ENCODE measurements at regions not wholly inside any gene's neighbourhood (a gene's known extent, or its start where the extent isn't known, plus 50 kb on each side); places are given as distances from the start of the nearest gene placed in this dataset.

DNA sequence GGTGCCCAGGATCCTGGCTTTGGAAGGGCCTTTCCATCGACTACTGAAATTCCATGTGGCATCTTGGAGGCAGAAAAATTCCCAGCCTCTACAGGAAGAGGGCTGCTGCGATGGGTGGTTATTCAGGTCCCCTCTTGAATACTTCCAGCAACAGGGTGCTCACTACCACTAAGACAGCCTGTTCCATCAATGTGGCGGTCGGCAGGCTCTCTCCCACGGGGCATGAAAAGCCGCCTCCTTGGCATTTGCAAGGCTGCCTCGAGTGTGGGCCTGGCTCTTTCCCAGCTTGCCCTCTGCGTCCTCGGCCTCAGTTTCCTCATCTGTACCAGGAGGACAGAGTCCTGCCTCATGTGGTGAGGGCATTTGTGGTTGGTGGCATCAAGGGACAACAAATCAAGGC, 62.4 kb downstream of the ADRA2C start:
- TF ChIP-seq MXI1 (conservative IDR thresholded peaks at IDR 0.05; ENCODE audit: poor library complexity, severe bottlenecking): no peak
- no peak for TF ChIP-seq EZH2 (IDR thresholded peaks at IDR 0.05; ENCODE audit: borderline replicate concordance, insufficient read depth, low read length, poor library complexity, severe bottlenecking)
- Histone ChIP-seq H3F3A (ENCODE audit: insufficient read depth, low read length, poor library complexity, severe bottlenecking) (no peaks in the 10 kb centered on the region), H3K79me2 (replicated peaks; ENCODE audit: insufficient read depth, low read length) (no peaks in the 10 kb centered on the region), H3K9ac (ENCODE audit: low read length) (no peak overlapping the region), H3K36me3 (ENCODE audit: insufficient read depth, low read length) (no peaks in the 10 kb centered on the region), H4K20me1 (ENCODE audit: insufficient read depth) (no peaks in the 10 kb centered on the region), H3K9me2 (ENCODE audit: insufficient read depth, low read length) (no peaks in the 10 kb centered on the region), H3K9me3 (ENCODE audit: low read length) (no peaks in the 10 kb centered on the region), H3K4me3 (ENCODE audit: low read length) (no peak overlapping the region), H3K27ac (ENCODE audit: low read length) (no peak overlapping the region), H3K27me3 (ENCODE audit: insufficient read depth, low read depth, low read length) (no peaks in the 10 kb centered on the region), H3K4me2 (ENCODE audit: low read length) (no peak overlapping the region), H2AFZ (ENCODE audit: low read depth, low read length) (no peak overlapping the region)

DNA sequence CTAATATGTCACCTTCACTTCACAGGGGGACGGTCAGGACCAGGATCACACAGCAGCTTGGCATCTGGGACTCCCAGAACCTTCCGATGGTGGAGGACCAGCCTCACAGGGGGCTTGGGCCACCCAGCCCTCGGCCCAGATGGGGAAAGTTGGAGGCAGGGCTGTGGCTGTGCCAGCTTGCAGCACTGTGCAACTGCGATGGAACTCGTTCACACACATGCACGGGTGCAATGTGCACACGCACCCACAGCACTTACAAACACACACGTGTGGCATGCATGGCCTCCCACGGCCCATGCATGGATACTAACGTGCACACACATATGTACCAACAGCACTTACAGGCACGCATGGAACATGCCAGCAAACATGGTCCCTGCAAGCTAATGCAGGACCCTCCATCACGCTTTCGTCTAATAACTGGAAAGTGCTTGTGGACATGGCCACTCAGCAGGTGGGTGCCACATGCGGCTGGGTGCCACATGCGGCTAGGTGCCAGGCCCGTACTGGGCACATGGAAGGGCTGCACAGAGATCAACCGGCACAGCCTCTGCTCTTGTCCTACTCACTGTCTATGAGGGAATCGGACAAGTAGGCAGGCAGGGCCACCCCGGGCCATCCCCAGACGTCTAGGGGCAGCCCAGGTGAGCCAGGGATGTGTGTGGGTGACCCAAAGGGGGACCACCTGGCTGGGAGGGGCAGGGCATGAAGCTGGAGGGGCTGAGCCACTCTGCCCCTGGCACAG, 63.2 kb downstream of the ADRA2C start:
- Histone ChIP-seq H3K4me3 (ENCODE audit: low read length) (no peak overlapping the region), H3K9ac (ENCODE audit: low read length) (no peak overlapping the region), H4K20me1 (ENCODE audit: insufficient read depth) (no peaks in the 10 kb centered on the region), H3K36me3 (ENCODE audit: insufficient read depth, low read length) (no peaks in the 10 kb centered on the region), H3K9me2 (ENCODE audit: insufficient read depth, low read length) (no peaks in the 10 kb centered on the region), H3K79me2 (replicated peaks; ENCODE audit: insufficient read depth, low read length) (no peaks in the 10 kb centered on the region), H3K9me3 (ENCODE audit: low read length) (no peaks in the 10 kb centered on the region), H2AFZ (ENCODE audit: low read depth, low read length) (no peak overlapping the region), H3K4me2 (ENCODE audit: low read length) (no peak overlapping the region), H3K27ac (ENCODE audit: low read length) (no peak overlapping the region), H3F3A (ENCODE audit: insufficient read depth, low read length, poor library complexity, severe bottlenecking) (no peaks in the 10 kb centered on the region), H3K27me3 (ENCODE audit: insufficient read depth, low read depth, low read length) (no peaks in the 10 kb centered on the region)
- TF ChIP-seq, protein P1, sequence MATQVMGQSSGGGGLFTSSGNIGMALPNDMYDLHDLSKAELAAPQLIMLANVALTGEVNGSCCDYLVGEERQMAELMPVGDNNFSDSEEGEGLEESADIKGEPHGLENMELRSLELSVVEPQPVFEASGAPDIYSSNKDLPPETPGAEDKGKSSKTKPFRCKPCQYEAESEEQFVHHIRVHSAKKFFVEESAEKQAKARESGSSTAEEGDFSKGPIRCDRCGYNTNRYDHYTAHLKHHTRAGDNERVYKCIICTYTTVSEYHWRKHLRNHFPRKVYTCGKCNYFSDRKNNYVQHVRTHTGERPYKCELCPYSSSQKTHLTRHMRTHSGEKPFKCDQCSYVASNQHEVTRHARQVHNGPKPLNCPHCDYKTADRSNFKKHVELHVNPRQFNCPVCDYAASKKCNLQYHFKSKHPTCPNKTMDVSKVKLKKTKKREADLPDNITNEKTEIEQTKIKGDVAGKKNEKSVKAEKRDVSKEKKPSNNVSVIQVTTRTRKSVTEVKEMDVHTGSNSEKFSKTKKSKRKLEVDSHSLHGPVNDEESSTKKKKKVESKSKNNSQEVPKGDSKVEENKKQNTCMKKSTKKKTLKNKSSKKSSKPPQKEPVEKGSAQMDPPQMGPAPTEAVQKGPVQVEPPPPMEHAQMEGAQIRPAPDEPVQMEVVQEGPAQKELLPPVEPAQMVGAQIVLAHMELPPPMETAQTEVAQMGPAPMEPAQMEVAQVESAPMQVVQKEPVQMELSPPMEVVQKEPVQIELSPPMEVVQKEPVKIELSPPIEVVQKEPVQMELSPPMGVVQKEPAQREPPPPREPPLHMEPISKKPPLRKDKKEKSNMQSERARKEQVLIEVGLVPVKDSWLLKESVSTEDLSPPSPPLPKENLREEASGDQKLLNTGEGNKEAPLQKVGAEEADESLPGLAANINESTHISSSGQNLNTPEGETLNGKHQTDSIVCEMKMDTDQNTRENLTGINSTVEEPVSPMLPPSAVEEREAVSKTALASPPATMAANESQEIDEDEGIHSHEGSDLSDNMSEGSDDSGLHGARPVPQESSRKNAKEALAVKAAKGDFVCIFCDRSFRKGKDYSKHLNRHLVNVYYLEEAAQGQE (IDR thresholded peaks at IDR 0.05; ENCODE audit: borderline replicate concordance): no peak
- TF ChIP-seq MXI1 (conservative IDR thresholded peaks at IDR 0.05; ENCODE audit: poor library complexity, severe bottlenecking) (no peak), POLR2AphosphoS5 (IDR thresholded peaks at IDR 0.05) (no peak), TAF1 (IDR thresholded peaks at IDR 0.05; ENCODE audit: low read depth) (no peak), EP300 (conservative IDR thresholded peaks at IDR 0.05; ENCODE audit: poor library complexity, severe bottlenecking) (no peak), EZH2 (IDR thresholded peaks at IDR 0.05; ENCODE audit: borderline replicate concordance, insufficient read depth, low read length, poor library complexity, severe bottlenecking) (no peak), RAD21 (conservative IDR thresholded peaks at IDR 0.05) (no peak)

DNA sequence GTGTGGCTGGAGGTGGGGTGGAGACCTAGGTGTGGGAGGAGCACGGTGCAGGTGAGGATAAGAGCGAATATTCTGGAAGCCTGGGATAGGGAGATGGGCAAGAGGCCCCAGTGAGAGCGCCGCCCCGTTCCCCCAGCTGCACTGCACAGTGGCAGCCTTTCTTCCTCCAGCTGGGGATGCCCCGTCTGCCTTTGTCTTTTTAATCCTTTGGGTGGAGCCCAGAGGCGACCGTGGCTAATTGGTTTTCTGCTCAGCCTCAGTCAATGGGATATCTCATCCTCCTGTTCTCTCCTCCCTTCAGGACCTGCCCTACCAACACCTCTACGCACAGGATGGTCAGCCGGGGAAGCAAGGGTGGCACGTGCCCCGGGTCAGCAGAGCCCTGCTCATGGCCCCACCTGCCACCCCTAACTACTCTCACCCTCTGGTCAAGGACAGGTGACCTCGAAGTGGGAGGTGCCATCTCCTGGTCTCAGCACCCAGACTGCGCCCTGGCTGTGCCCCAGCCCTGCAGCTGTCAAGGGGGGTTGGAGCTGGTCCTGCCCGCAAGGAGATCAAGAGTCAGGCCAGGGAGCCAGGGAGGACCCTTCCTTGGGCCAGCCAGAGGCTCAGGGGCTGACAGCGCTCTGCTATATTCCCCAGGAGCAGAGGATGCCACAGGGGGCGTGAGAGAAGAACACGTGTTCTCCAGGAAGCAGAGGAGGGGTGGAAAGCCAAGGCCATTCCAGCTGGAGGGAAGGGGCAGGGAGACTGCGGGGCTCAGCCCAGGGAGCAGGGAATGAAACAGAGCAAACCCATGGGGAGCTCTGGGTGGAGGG, 64.0 kb downstream of the ADRA2C start:
- no peaks in the 10 kb centered on the region for H3K9me2 ChIP-seq (ENCODE audit: insufficient read depth, low read length)
- no peak overlapping the region for H3K27ac ChIP-seq (ENCODE audit: low read length)
- TF ChIP-seq TAF1 (IDR thresholded peaks at IDR 0.05; ENCODE audit: low read depth) (no peak), MXI1 (conservative IDR thresholded peaks at IDR 0.05; ENCODE audit: poor library complexity, severe bottlenecking) (no peak), SMC3 (conservative IDR thresholded peaks at IDR 0.05; ENCODE audit: poor library complexity) (no peak), EZH2 (IDR thresholded peaks at IDR 0.05; ENCODE audit: borderline replicate concordance, insufficient read depth, low read length, poor library complexity, severe bottlenecking) (no peak), EP300 (conservative IDR thresholded peaks at IDR 0.05; ENCODE audit: poor library complexity, severe bottlenecking) (no peak), POLR2AphosphoS5 (IDR thresholded peaks at IDR 0.05) (no peak), RAD21 (conservative IDR thresholded peaks at IDR 0.05) (no peak)
- TF ChIP-seq, protein P1 (IDR thresholded peaks at IDR 0.05; ENCODE audit: borderline replicate concordance): no peak
- TF ChIP-seq, protein P2, sequence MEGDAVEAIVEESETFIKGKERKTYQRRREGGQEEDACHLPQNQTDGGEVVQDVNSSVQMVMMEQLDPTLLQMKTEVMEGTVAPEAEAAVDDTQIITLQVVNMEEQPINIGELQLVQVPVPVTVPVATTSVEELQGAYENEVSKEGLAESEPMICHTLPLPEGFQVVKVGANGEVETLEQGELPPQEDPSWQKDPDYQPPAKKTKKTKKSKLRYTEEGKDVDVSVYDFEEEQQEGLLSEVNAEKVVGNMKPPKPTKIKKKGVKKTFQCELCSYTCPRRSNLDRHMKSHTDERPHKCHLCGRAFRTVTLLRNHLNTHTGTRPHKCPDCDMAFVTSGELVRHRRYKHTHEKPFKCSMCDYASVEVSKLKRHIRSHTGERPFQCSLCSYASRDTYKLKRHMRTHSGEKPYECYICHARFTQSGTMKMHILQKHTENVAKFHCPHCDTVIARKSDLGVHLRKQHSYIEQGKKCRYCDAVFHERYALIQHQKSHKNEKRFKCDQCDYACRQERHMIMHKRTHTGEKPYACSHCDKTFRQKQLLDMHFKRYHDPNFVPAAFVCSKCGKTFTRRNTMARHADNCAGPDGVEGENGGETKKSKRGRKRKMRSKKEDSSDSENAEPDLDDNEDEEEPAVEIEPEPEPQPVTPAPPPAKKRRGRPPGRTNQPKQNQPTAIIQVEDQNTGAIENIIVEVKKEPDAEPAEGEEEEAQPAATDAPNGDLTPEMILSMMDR (IDR thresholded peaks at IDR 0.05; ENCODE audit: poor library complexity, severe bottlenecking): no peak
- H3K4me3 ChIP-seq (ENCODE audit: low read length): no peak overlapping the region
- H3F3A ChIP-seq (ENCODE audit: insufficient read depth, low read length, poor library complexity, severe bottlenecking): no peaks in the 10 kb centered on the region
- H3K27me3 ChIP-seq (ENCODE audit: insufficient read depth, low read depth, low read length): no peaks in the 10 kb centered on the region
- H4K20me1 ChIP-seq (ENCODE audit: insufficient read depth): no peaks in the 10 kb centered on the region
- H3K9me3 ChIP-seq (ENCODE audit: low read length): no peaks in the 10 kb centered on the region
- H3K36me3 ChIP-seq (ENCODE audit: insufficient read depth, low read length): no peaks in the 10 kb centered on the region
- H3K4me2 ChIP-seq (ENCODE audit: low read length): no peak overlapping the region
- H2AFZ ChIP-seq (ENCODE audit: low read depth, low read length): no peak overlapping the region
- H3K9ac ChIP-seq (ENCODE audit: low read length): no peak overlapping the region
- H3K79me2 ChIP-seq (replicated peaks; ENCODE audit: insufficient read depth, low read length): no peaks in the 10 kb centered on the region
